ENCODE measurements at regions not wholly inside any gene's neighbourhood (a gene's known extent, or its start where the extent isn't known, plus 50 kb on each side); places are given as distances from the start of the nearest gene placed in this dataset.

DNA sequence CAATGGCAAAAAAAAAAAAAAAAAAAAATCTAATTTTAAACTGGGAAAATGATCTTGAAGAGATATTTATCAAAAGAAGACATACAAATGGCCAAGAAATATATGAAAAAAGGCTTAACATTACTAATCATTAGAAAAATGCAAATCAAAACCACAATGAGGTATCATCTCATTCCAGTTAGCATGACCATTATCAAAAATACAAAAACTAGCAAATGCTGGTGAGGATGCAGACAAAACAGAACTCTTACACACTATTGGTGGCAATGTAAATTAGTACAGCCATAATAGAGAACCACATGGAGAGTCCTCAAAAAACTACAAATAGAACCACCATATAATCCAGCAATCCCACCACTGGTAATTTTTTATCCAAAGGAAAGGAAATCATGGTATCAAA is 489.6 kb downstream of the TNS3 start:
- TF ChIP-seq POLR2AphosphoS5 (IDR thresholded peaks at IDR 0.05; ENCODE audit: low read depth, low read length) (no peak), TAF1 (IDR thresholded peaks at IDR 0.05; ENCODE audit: borderline replicate concordance, insufficient read depth, low read length) (no peak)
